GM21367 (cell line): ENCODE measurements at regions not wholly inside any gene's neighbourhood (a gene's known extent, or its start where the extent isn't known, plus 50 kb on each side); places are given as distances from the start of the nearest gene placed in this dataset.

Source experiments
- ATAC-seq: cut with Tn5 transposase; IDR thresholded peaks from one replicate; pipeline ENCODE4 v1.9.1; 2021; ENCODE audit not compliant: unreplicated experiment

DNA sequence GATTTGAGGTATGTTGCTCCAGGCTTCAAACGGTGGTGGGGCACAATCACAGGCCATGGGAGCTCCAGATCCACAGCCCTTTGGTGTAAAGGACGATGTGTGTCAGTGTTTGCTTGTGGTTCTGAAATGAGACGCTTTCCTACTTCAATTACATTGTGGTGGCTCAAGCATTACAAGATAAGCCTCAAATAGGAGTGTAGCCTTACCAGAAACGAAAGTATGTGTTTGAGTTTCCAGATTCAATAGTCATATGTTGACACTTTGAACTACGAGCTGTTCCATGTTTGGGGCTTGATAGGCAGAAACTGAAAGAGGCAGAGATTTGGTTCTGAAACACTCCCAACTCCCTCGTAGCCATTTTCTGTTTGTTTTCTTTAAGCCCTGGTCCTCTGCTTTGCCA is 187.1 kb downstream of the MYLK4 start:
- ATAC-seq: peak; percentile 67

DNA sequence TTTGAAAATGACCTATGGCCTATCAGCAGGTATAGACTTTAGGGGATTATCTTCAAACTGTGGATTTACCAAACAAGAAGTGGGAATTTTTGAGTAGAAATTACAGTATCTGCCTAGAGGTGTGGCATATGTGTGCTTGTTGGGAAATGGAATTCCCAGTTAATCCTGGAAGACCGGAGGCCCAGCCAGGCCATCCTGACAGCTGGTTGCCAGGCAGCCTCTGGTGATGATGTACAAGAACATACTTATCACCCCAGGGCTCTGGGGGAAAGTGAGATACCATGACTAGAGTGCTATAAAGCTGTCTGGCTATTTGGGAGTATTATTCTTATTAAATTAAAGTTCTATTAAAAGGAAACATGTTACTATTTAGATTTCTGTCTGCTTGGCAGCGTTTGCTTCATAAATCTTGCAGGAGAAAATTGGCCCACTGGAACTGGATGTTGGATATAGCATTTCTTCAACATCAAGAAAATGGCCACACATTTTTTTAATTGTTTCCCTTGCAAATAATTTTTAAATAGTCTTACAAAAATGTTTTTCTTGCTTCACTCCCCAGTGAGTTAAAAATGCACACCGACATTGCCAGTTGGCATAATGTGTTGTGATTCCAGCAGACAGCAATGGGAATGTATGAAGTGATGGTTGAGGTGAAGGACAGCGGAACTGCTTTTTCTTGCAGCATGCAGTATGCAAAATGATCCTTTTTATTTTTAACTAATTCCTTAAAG is 187.8 kb downstream of the MYLK4 start:
- no peak for ATAC-seq

DNA sequence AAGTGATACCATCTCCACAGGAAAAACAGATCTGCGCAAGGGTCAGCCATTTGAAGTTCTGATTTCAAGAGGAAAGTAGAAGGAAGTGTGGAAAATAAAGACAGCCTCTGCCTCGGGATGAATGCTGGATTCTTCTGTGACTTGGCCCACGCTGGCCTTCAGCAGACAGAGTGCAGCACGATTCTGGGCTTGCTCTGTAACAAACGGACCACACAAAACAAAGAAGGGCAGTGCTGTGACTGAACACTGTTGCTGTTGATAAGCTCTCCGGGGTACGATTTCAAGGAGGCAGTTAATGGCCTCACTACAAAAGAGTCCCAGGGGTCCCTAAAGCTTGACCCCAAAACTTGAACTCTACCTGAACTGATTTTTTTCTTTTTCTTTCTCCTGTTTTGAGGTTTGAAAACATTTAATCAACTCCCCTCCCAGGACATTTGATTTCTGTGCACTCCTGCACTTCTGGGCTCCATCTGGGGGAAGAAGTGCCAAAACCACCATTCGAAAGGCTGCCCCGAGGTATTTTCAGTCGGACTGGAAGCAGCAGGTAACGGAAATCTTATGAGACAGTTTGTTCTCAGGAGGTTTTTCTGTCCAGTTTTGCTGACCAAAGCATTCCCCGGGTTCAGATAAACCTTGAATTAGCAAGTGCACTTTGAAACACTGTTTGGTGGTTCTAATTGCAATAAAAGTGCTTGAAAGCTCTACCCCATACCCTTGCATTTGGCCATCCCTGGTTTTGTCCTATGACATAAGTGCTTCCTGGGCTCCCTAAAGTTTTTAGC is 189.6 kb downstream of the MYLK4 start:
- ATAC-seq: no peak

DNA sequence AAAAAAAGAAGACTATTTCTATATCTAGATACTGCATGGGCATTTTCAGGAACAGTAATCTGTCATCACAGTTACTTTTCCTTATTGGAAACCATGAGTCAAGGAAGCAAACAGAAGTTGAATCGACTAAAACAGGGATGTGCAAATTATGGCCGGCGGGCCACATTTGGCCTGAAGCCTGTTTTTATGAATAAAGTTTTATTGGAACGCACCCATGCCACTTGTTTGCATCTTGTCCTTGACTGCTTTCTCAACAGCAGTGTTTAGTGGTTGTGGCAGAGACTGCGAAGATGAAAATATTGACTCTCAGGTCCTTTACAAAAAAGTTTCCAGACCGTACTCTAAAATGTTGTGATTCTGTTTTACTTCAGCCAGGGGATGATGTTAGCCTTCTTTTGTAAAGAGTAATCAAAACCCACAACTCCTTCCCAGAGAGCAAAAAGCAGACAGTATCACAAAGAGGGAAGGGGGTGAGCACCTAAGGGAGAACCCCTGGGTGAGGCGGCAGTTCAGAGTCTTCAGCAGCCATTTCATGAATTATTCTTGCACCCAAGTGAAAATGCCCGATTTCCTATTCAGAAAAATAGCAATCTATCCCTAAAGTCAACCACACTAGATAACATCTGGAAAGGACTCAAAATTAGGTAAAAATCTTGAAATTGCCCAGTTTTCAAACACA is 190.4 kb downstream of the MYLK4 start:
- no peak for ATAC-seq

DNA sequence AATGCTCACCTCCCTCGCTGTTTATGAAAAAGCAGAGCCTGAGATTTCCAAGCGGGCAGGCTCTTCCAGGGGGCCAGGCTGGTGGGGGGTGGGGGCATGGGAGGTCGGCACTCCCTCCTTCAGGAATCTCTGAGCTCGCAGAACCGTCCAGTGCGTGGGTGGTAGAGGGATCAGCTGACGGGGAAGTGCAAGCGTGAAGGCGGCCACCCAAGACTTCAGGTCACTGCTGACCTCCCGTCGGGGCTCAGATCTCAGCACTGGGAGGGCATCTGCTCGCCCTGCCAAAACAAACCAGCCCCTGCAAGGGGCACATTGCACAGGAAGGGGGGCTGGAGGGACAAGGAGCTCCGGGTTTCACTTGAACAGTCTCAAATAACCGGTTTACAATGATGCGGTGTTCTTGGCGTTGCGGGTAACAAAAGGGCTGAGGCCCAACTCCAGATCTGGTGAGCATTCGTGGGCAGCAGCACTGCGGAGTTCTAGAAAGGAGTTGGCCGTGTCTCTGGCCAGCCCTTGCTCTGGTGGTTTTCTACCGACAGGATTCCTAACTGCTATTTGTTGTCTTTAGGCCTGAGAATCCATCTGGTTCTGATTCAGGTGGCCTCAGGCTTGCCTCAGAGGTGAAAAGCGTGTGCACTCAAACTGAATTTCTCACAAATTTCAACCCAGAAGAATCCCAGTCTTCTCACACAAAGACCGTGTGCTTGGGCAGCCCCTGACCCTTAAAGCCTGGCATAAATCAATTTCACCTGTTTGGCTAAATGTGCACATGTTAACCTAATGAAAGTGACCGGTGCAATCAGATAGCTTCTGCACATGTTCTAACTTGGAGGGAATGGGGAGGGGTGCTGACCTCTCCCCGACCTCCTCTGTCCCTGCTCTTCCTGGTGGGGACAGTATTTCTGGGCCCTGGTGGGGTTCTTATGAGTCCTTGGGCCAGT is 191.6 kb downstream of the MYLK4 start:
- ATAC-seq: no peak

DNA sequence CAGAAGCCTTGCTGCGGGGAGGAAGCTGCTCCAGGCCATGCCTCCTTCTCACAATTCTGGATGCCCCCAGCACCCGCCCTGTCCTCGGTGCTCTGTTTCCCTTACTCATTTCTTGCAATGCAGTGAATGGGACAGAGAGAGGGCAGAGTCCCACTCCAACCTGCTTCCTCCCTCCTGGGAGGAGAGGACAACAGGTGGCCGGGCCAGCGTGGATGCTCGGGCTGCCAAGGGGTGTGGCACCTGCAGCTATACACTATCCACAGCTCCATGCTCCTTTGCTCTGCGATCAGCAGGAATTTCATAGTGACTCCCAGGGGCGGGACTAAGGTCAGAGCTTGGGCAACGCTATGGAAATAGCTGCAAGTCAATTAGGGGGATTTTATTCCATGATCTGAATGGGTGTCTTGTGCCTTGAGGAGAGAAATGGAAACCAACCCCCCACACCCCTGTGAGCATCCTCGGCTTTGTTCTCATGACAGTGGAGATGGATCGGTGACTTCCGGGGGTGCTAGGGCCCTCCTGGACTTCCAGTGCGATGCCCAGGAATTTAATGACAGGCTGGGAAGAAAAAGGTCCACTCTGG is 192.5 kb downstream of the MYLK4 start:
- ATAC-seq: no peak

DNA sequence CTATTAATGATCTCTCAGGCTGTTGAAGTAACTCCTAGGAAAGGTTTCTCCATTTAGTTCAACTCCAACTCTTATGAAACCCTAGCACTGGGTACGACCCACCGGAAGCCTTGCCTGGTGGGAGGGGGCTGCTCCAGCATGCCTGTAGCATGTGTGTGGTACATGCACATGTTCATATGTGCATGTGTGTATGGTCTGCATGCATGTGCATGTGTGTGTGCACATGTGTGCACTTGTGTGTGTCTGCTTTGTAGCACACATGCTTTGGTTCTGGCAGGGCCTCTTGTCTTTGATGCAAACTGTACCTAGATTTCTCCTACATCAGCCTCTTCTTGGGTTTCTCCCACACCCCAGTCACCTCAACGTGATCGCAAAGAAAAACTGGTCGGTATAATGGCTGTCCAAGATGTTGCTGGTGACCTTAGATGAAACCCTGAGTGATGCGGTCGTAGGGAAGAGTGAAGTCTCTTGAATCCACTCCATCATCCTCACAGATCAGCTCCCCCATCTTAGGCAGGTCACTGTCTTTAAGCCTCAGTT is 193.5 kb downstream of the MYLK4 start:
- no peak for ATAC-seq

DNA sequence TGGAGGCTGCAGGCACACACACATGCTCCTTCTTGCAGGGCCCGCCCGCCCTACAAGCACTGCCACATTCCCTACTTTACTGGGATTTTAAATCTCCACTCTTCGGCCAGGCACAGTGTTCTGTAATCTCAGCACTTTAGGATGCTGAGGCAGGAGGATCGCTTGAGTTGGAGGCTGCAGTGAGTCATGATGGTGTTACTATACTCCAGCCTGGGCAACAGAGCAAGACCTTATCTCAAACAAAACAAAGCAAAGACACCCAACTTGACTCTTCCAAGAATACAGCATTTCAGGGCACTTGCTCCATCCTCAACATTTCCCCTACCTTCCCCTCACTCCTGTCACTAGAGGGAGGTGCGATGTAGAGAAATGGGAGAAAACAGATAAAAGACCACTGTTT is 194.0 kb downstream of the MYLK4 start:
- ATAC-seq: no peak

DNA sequence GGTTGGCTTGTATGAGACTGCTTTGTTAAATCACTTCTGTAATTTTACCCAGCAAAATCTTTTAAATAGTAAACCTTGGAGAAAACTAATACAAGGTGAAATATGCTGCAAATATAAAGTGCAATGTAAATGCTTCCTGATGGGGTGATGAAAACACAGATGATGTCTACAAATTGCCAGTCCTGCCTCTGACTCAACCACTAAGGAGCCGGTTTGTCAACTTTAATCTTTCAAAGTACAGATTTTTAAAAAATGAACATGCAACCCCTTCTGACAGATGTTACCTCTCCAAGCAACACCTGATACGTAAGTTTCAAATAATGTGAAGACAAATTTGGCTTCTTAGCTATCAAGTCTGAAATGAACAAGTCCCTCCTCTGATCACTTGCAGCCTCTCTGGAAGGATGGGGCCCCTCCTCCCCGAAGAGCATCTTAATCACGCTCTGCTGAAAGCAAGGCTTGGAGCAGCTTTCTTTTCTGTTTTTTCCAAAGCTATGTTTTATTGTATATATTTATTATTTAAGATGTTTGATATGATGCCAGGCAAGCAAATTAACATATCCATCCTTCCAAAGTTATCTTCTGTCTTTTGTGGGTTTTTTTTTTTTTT is 196.0 kb downstream of the MYLK4 start:
- no peak for ATAC-seq

DNA sequence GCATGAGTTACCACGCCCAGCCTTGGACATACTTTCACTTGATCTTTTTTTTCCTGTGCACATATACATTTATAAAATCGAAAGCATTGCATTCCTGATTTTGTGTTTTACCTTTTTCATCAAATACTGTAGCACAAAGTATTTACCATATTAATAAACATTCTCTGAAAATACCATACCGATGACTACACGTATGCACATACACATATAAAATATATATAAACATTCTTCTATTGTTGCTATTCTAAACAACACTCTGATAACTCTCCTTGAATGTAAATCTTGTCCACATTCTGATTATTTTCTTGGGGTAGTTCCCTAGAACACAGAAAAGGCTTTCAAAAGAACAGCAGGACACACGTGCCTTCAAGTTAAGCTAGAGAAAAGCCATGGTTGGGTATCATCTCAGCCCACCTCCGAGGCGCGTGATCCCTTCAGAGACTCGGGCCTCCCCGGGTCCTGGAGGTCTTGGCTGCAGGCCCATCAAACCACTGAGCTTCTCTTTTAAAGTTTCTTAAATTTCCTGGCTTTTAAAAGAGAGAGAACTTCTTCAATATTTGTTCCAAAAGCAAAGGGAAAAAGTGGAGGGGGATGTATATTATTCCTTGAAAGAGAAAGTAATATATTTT is 198.1 kb downstream of the MYLK4 start:
- ATAC-seq: no peak

DNA sequence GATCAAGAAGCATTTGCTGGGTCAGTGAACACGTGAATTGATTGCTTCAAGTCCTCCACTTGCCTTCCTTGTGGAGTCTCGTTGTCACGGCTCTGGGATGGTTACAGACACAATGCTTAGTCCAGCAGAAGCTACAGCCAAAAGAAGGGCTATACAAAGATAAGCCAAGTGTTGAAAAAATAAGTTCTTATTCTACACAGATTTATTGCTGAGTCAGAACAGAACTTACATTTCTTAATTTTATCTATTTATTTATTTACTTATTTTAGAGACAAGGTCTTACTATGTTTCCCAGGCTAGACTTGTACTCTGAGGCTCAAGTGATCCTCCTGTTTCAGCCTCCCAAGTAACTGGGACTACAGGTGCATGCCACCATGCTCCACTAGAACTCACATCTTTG is 199.0 kb downstream of the MYLK4 start:
- ATAC-seq: no peak

DNA sequence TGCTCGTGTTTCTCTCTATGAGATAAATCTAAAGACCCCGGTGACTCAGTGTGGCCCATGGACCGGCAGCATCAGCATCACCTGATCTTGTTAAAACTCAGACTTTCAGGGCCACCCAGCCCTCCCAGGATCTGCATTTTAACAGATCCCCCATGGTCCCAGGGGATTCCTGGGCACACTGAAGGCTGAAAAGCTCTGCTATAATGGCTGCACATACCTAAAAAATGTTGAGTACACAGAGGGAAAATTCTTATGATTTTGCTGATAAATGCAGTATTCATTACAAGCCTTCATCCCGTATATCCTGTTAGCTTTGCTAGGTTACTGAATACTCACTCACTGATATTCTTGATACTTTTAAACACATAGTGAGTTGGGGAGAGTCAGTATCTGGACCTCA is 200.5 kb downstream of the MYLK4 start:
- no peak for ATAC-seq

DNA sequence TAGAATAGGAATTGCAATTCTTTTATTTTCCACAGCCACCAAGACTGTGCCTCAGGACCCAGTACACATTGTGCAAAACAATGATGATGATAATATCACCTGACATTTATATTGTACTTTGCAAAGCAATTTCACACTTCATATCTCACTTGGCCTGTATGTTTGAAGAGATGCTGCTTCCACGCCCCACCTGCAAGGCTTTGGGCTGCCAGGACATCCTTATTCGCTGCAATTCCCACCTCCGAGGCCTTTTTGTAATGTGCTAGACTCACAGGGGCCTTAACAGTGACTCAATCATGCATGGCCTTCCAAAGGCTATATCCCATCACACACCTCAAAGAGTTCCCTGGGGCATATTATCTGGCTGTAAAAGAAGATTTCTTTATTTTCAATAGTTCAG is 200.9 kb downstream of the MYLK4 start:
- no peak for ATAC-seq

DNA sequence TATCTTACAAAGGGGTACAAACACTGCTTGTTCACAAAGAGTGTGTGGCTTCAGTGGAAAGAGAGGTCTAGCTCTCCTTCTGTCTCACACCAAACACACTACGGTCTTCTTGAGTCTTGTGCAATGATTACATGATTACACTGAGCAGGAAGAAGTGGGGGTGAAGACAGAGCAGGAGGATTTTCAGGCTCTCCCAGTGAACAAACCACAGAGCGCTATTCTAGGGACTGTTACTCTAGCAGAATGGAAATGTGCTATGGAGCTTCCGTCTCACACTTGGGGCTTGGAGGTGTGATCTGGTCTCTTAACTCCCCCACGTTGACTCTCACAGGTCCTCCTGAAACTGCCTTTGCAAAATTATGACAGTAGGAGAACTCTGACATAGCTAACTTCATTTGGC is 203.4 kb downstream of the MYLK4 start:
- no peak for ATAC-seq

DNA sequence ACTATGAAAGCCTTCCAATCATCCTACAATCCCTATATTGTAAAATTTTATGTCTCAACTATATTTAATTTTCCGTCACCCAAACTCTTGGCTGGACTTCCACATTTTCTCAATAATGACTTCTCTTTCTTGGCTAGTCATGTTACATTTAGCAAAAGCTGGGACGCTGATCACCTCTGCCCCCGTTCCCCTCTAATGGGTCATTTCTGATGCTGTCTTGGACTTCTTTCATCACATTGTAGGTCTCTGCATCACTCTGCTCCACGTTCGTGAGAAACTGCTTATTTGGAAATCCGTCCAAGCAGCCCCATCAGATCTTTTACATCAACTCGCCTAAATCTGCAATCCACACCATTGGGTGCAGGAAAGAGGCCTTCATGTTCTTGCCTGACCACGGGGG is 203.8 kb downstream of the MYLK4 start:
- no peak for ATAC-seq

DNA sequence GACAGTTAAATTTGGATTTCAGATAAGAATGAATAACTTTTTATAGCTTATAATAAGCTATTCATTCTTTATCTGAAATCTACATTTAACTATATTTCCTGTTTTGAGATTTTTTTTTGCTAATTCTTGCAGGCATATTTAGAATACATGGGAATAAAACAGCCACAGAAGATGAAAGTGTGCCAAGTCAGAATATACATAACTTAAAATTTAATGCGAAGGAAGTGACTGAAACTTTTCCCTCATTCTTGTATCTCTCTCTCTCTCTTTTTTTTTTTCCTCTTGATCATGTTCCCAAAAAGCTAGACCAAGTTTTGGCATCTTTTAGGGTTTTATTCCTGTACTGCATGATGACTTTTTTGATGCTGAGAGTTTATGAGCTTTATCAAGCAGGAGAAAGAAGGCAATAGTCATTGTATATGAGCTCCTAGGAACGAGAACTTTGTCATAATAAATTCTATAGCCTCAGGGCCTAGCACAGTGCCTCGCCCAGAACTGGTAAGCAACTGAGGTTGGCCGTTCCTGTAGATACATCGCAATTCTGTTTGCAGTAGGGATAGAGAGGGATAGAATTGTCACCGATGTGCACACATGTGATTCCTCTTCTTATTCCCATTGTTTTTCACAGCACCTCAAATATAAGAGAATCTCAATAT is 205.2 kb downstream of the MYLK4 start:
- ATAC-seq: no peak

DNA sequence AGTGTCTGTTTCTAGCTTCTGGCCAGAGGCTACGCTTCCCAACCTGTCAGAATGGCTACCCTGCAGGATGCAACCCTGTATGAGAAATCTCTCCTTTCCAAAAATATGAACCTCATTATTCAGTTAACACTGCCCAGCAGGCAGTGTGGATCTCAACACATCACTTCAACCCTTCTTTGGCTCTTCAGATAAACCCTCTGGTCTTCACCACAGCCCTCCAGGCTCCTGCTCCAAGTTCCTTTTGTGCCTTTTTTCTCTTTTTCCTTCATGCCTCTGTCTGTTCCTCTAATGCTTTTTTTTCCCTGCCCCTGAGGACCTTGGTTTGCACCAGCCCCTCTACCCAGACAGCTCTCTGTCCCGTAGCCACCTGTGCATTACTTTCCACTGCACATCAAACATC is 207.4 kb downstream of the MYLK4 start:
- ATAC-seq: no peak

DNA sequence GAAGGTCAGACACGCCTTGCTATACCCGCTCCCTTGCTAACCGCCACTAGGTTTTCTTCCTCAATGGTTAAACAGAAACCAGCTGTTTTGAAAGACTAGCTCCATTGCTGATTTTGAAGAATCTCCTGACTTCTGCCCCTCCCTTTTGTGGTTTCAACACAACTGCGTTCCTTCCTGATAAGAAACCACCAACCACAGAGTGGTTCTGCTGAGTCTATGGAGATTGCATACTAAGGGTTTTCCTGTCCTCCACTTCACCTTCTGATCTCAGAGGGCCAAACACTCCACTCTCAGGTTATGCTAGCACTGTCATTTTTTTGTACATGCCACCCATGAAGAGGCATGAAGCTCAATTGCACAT is 207.9 kb downstream of the MYLK4 start:
- ATAC-seq: peak; percentile 74
